ENCODE measurements at regions not wholly inside any gene's neighbourhood (a gene's known extent, or its start where the extent isn't known, plus 50 kb on each side); places are given as distances from the start of the nearest gene placed in this dataset.

DNA sequence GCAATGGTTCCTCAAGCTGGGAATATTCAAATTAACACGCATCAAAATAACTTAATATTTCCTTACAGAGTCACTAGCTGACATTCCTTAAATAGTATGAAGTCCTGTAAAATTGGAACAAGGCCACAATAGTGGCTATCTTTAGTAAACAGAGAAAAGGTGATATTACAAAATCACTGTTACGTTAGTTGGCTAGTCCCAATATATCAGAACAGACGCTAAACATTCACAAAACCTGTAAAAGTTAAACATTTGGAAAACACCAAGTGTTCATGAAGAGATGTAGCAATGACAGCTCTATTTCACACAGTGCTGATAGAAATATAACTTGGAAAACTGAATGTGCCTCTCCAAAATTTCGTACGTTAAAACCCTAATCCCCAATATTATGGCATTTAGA, 61.0 kb upstream of the FAM47C start:
- no peak for DNase-seq

DNA sequence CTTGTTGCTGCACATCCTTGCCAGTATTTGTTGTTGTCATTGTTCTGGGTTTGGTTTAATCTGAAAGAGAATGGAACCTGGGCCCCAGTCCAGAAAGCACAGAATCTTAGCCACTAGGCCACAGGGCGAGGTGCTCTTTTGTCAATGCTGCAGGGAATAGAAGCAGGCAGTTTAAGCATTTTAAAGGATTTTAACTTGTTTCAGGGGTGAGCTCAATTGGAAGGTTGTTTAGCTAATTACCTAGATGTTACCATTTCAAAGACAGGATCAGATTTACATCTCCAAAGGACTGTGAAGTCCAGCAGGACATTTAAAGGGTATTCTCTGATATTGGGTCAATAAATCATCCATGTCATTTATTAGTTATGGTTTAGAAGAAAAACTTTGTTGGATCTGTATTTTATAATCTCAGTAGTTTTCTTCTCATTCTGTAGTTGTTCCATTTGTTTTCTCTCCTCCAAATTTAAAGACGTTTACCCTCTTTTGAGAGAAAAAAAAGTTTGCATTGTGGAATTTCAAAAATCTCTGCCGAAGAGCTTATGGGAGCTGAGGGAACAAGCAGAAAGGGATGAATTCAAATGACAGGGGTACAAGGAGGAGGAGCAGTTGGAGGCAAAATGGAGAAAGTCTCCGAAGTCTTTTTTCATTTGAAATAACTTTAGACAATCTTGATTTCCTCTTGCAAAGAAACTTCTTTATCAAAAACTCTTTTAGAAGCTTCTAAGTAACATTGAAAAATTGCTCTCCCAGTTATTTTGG, 57.5 kb upstream of the FAM47C start:
- no peak for DNase-seq

DNA sequence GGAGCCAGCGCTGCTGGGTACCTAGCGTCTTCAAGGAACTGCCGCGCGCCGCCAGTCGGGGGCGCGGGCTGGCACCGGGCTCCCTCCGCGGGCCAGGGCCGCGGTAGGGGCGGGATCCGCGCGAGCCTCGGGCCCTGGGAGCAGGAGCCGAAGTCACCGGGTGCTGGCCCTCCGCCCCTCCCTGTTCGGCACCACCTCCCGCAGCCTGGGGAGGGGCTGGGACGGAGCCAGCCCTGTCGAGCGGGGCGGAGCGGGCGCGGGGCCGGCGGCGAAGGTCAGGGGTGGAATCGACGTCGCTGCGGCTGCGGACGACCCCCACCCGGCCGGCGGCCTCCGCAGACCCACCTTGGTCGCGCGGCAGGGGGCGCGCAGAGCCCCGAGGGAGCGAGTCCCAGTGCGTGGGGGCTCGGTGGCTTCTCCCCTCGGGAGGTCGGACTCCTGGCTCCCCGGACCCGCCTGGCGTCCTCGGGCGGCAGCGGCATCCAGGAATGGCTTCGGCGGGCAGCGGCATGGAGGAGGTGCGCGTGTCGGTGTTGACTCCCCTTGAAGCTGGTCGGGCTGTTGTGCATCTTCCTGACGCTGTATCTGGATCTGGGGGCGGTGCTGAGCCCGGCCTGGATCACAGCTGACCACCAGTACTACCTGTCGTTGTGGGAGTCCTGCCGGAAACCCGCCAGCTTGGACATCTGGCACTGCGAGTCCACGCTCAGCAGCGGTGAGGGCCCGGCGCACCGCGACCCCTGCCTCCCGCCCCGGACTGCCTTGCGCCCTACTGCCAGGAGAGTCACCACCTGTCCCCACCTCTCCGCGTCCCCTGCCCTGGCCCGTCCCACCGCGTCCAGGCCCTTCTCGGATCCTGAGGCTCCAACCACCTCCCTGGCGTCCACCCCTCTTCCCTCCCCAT, 50.5 kb upstream of the FAM47C start:
- no peak for DNase-seq

All from NCI-H748 treated with DMSO at 0.1 percent for 48 hours (cell line).